CD14-positive monocyte (primary cell): ENCODE measurements at regions not wholly inside any gene's neighbourhood (a gene's known extent, or its start where the extent isn't known, plus 50 kb on each side); places are given as distances from the start of the nearest gene placed in this dataset.

Experiments
- DNase-seq, 3 donors: peaks; one replicate each; pipeline ENCODE4 v3.0.0-alpha.2; 2011 to 2022
- H2AFZ ChIP-seq: 2 replicates; pipeline ENCODE4 v1.6.0; 2012; ENCODE audit warnings: mild to moderate bottlenecking, low read depth, low read length, inconsistent platforms; ENCODE audit not compliant: insufficient read depth, poor library complexity, severe bottlenecking
- H3K27ac ChIP-seq, 2 donors: 1 replicate in 1 of 2; 2 replicates in 1 of 2; pipeline ENCODE4 v1.5.1; 2012 to 2013; ENCODE audit warnings: low read length in 2 of 2, control low read depth in 1 of 2, inconsistent platforms in 1 of 2, low read depth in 1 of 2, mild to moderate bottlenecking in 1 of 2
- H3K27me3 ChIP-seq, 2 donors: one replicate each; pipeline versions ENCODE4 v1.6.0 to v1.6.1; 2011 to 2013; ENCODE audit warnings: low read length in 2 of 2; ENCODE audit not compliant: control insufficient read depth in 2 of 2, insufficient read depth in 2 of 2
- H3K36me3 ChIP-seq, 2 donors: replicated peaks in 1 of 2; 1 replicate in 1 of 2; 2 replicates in 1 of 2; pipeline versions ENCODE4 v1.5.1 to v1.6.1; 2012 to 2013; ENCODE audit warnings: low read length in 2 of 2, control low read depth in 1 of 2, inconsistent platforms in 1 of 2, mild to moderate bottlenecking in 1 of 2; ENCODE audit not compliant: insufficient read depth in 2 of 2, control insufficient read depth in 1 of 2
- H3K4me1 ChIP-seq, 2 donors: 1 replicate in 1 of 2; 2 replicates in 1 of 2; pipeline versions ENCODE4 v1.5.1 to v1.6.1; 2012 to 2013; ENCODE audit warnings: low read length in 2 of 2, control low read depth in 1 of 2, inconsistent platforms in 1 of 2, mild to moderate bottlenecking in 1 of 2, moderate library complexity in 1 of 2; ENCODE audit not compliant: insufficient read depth in 2 of 2, control insufficient read depth in 1 of 2
- H3K4me2 ChIP-seq: replicated peaks from 2 replicates; pipeline ENCODE3; 2012; ENCODE audit warnings: low read length, moderate library complexity, mild to moderate bottlenecking; ENCODE audit not compliant: poor library complexity, severe bottlenecking; ENCODE audit errors: extremely low read depth
- H3K4me3 ChIP-seq, 3 experiments: fragments of 200-600 bp in 1 of 3; sonication (generic) in 1 of 3; replicated peaks in 1 of 3; 1 replicate in 2 of 3; 2 replicates in 1 of 3; pipeline ENCODE4 v1.5.1; 2011 to 2013; ENCODE audit warnings: low read length in 3 of 3, mild to moderate bottlenecking in 3 of 3, control low read depth in 2 of 3, low read depth in 2 of 3, inconsistent platforms in 1 of 3, moderate library complexity in 1 of 3
- H3K79me2 ChIP-seq: 2 replicates; pipeline ENCODE4 v1.6.0; 2012; ENCODE audit warnings: mild to moderate bottlenecking, control low read depth, inconsistent platforms, low read length, moderate library complexity; ENCODE audit not compliant: insufficient read depth
- H3K9ac ChIP-seq: 2 replicates; pipeline ENCODE4 v1.6.0; 2017; ENCODE audit warnings: low read length, mild to moderate bottlenecking; ENCODE audit not compliant: insufficient read depth, poor library complexity, severe bottlenecking
- H3K9me3 ChIP-seq, 2 donors: replicated peaks in 1 of 2; 1 replicate in 1 of 2; 2 replicates in 1 of 2; pipeline versions ENCODE4 v1.5.1 to v1.6.1; 2012 to 2013; ENCODE audit warnings: low read length in 2 of 2, control low read depth in 1 of 2; ENCODE audit not compliant: control insufficient read depth in 1 of 2, insufficient read depth in 1 of 2
- H4K20me1 ChIP-seq: 2 replicates; pipeline ENCODE4 v1.6.0; 2012; ENCODE audit warnings: mild to moderate bottlenecking, low read length, control low read depth, moderate library complexity; ENCODE audit not compliant: insufficient read depth
- H3K27ac Mint-ChIP-seq, 7 donors: one replicate each; pipeline ENCODE4 v1.8.0; 2020; ENCODE audit warnings: mild to moderate bottlenecking in 7 of 7, mixed read lengths in 7 of 7, moderate library complexity in 6 of 7, inconsistent platforms in 2 of 7
- H3K27me3 Mint-ChIP-seq, 3 donors: one replicate each; pipeline ENCODE4 v1.8.0; 2021 to 2022; ENCODE audit warnings: low read depth in 3 of 3, mild to moderate bottlenecking in 3 of 3, mixed read lengths in 3 of 3, moderate library complexity in 3 of 3, inconsistent platforms in 1 of 3
- H3K36me3 Mint-ChIP-seq, 2 donors: one replicate each; pipeline ENCODE4 v1.8.0; 2020; ENCODE audit warnings: mixed read lengths in 2 of 2, inconsistent platforms in 1 of 2, mild to moderate bottlenecking in 1 of 2
- H3K4me1 Mint-ChIP-seq: one replicate; pipeline ENCODE4 v1.8.0; 2020; ENCODE audit warnings: mild to moderate bottlenecking, mixed read lengths
- H3K4me3 Mint-ChIP-seq, 2 donors: one replicate each; pipeline ENCODE4 v1.8.0; 2020; ENCODE audit warnings: mild to moderate bottlenecking in 2 of 2, mixed read lengths in 2 of 2, moderate library complexity in 1 of 2
- H3K9me3 Mint-ChIP-seq, 7 donors: one replicate each; pipeline ENCODE4 v1.8.0; 2020 to 2022; ENCODE audit warnings: mixed read lengths in 7 of 7, mild to moderate bottlenecking in 6 of 7, moderate library complexity in 6 of 7, inconsistent platforms in 2 of 7
- CTCF ChIP-seq: fragments of 200-600 bp; IDR thresholded peaks from one replicate; pipeline ENCODE4 v1.8.0; 2022; ENCODE audit warnings: antibody characterized with exemption, mild to moderate bottlenecking
- WGBS: methylation state at CpG from one replicate; pipeline ENCODE4 v1.1.5; 2013; ENCODE audit warnings: missing lambda C conversion rate; ENCODE audit not compliant: insufficient coverage; 5-methylcytosine and 5-hydroxymethylcytosine counted together
- intact Hi-C, 2 donors: fragments of 100-400 bp; cut with micrococcal nuclease; formaldehyde crosslinking; loops; one replicate each; pipeline versions ENCODE4 v1.15.0 to v1.15.1; 2023

GRCh38 chr11:16468735-16469453 is 112.5 kb upstream of the SOX6 start:
- Histone ChIP-seq H3K79me2 (no peaks in the 10 kb centered on the region), H3K27ac (no peak overlapping the region), H3K4me3 (no peak overlapping the region), H3K9ac (no peak overlapping the region), H3K4me2 (no peak overlapping the region), H4K20me1 (no peaks in the 10 kb centered on the region), H3K36me3 (no peaks in the 10 kb centered on the region), H3K27me3 (no peaks in the 10 kb centered on the region), H3K9me3 (no peaks in the 10 kb centered on the region), H2AFZ (no peak overlapping the region), H3K4me1 (no peaks in the 10 kb centered on the region)
- H3K4me1 Mint-ChIP-seq, result no peaks in the 10 kb centered on the region
- H3K27ac Mint-ChIP-seq, result no peak overlapping the region
- intact Hi-C loops, result no loop called here
- WGBS, result no CpG with 5 or more reads among the region's 5 CpGs
- no peak for TF ChIP-seq CTCF
- peaks cover 0 to 2% (median 2%) of the 10 kb centered on the region in 3 donors for H3K27me3 Mint-ChIP-seq
- no peak for DNase-seq
- H3K36me3 Mint-ChIP-seq, result no peaks in the 10 kb centered on the region
- H3K9me3 Mint-ChIP-seq, result peaks cover 0 to 3% (median 0%) of the 10 kb centered on the region in 7 donors
- H3K4me3 Mint-ChIP-seq, result no peak overlapping the region

GRCh38 chr11:16460508-16460907 is 104.2 kb upstream of the SOX6 start:
- H3K79me2 ChIP-seq, result no peaks in the 10 kb centered on the region
- no peak overlapping the region for H3K27ac Mint-ChIP-seq
- no peak for DNase-seq
- peaks cover 0 to 2% (median 0%) of the 10 kb centered on the region in 3 donors for H3K27me3 Mint-ChIP-seq
- H3K4me2 ChIP-seq, result no peak overlapping the region
- no peak overlapping the region for H3K9ac ChIP-seq
- no peaks in the 10 kb centered on the region for H3K4me1 Mint-ChIP-seq
- no peak overlapping the region for H3K4me3 ChIP-seq
- H2AFZ ChIP-seq, result no peak overlapping the region
- H4K20me1 ChIP-seq, result no peaks in the 10 kb centered on the region
- no peaks in the 10 kb centered on the region for H3K27me3 ChIP-seq
- TF ChIP-seq CTCF, result no peak
- no peak overlapping the region for H3K4me3 Mint-ChIP-seq
- no peaks in the 10 kb centered on the region for H3K9me3 ChIP-seq
- H3K36me3 Mint-ChIP-seq, result no peaks in the 10 kb centered on the region
- intact Hi-C loops, result no loop called here
- no peaks in the 10 kb centered on the region for H3K36me3 ChIP-seq
- H3K27ac ChIP-seq, result no peak overlapping the region
- no peaks in the 10 kb centered on the region for H3K4me1 ChIP-seq
- peaks cover 0 to 2% (median 0%) of the 10 kb centered on the region in 7 donors for H3K9me3 Mint-ChIP-seq
